ENCODE measurements at regions not wholly inside any gene's neighbourhood (a gene's known extent, or its start where the extent isn't known, plus 50 kb on each side); places are given as distances from the start of the nearest gene placed in this dataset.

DNA sequence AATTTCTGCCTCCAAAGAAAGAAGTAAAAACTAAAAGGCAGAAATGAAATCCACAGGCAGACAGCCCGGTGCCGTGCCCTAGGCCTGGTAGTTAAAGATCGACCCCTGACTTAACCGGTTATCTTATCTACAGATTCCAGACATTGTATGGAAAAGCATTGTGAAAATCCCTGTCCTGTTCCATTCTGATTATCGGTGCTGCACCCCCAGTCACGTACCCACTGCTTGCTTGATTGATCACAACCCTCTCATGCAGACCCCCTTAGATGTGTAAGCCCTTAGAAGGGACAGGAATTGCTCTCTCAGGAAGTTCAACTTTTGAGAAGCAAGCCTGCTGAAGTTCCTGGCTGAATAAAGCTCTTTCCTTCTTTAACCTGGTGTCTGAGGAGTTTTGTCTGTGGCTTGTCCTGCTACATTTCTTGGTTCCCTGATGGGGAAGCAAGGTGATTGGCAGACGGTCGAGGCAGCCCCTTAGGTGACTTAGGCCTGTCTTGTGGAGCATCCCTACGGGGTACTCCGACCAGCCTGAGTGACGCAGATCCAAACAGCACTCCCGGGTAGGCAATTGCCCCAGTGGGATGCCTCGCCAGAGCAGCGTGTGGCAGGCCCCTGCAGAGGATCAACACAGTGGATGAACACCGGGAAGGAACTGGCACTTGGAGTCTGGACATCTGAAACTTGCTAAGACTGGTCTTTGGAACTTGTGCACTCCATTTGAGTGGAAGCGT, 111.2 kb upstream of the PPM1J start:
- TF ChIP-seq ESRRG (CRISPR knock-in tag; IDR thresholded peaks at IDR 0.05) (no peak), ARNTL (CRISPR knock-in tag; IDR thresholded peaks at IDR 0.05; ENCODE audit: borderline replicate concordance, low read depth) (no peak), ZFP30 (CRISPR knock-in tag; IDR thresholded peaks at IDR 0.05) (no peak), BACH2 (CRISPR knock-in tag; IDR thresholded peaks at IDR 0.05; ENCODE audit: borderline replicate concordance) (no peak), GLIS3 (CRISPR knock-in tag; IDR thresholded peaks at IDR 0.05) (no peak), ZNF565 (CRISPR knock-in tag; conservative IDR thresholded peaks at IDR 0.05; ENCODE audit: low read depth) (no peak)
- TF ChIP-seq, protein P1, sequence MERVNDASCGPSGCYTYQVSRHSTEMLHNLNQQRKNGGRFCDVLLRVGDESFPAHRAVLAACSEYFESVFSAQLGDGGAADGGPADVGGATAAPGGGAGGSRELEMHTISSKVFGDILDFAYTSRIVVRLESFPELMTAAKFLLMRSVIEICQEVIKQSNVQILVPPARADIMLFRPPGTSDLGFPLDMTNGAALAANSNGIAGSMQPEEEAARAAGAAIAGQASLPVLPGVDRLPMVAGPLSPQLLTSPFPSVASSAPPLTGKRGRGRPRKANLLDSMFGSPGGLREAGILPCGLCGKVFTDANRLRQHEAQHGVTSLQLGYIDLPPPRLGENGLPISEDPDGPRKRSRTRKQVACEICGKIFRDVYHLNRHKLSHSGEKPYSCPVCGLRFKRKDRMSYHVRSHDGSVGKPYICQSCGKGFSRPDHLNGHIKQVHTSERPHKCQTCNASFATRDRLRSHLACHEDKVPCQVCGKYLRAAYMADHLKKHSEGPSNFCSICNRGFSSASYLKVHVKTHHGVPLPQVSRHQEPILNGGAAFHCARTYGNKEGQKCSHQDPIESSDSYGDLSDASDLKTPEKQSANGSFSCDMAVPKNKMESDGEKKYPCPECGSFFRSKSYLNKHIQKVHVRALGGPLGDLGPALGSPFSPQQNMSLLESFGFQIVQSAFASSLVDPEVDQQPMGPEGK (CRISPR knock-in tag; IDR thresholded peaks at IDR 0.05; ENCODE audit: borderline replicate concordance), result no peak
- TF ChIP-seq, protein P2, sequence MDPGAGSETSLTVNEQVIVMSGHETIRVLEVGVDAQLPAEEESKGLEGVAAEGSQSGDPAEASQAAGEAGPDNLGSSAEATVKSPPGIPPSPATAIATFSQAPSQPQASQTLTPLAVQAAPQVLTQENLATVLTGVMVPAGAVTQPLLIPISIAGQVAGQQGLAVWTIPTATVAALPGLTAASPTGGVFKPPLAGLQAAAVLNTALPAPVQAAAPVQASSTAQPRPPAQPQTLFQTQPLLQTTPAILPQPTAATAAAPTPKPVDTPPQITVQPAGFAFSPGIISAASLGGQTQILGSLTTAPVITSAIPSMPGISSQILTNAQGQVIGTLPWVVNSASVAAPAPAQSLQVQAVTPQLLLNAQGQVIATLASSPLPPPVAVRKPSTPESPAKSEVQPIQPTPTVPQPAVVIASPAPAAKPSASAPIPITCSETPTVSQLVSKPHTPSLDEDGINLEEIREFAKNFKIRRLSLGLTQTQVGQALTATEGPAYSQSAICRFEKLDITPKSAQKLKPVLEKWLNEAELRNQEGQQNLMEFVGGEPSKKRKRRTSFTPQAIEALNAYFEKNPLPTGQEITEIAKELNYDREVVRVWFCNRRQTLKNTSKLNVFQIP (CRISPR knock-in tag; IDR thresholded peaks at IDR 0.05; ENCODE audit: borderline replicate concordance, low read depth), result no peak
